AG04450 (cell line): ENCODE measurements at regions not wholly inside any gene's neighbourhood (a gene's known extent, or its start where the extent isn't known, plus 50 kb on each side); places are given as distances from the start of the nearest gene placed in this dataset.

ENCODE experiments used
- CTCF ChIA-PET: fragments of 300-600, 350-600 bp; formaldehyde crosslinking; extraction: SDS; loops from one replicate; lab custom pipeline; 2022; ENCODE audit warnings: antibody characterized with exemption, inconsistent platforms; lab: Charles Lee
- POLR2A ChIA-PET: fragments of 350-600 bp; formaldehyde crosslinking; extraction: SDS; loops from one replicate; lab custom pipeline; 2021; ENCODE audit warnings: antibody characterized with exemption, inconsistent platforms; lab: Yijun Ruan, JAX
- DNase-seq: peaks from one replicate; pipeline ENCODE4 v3.0.0-alpha.2; 2011; ENCODE audit warnings: low read depth, low spot score
- H3K27ac ChIP-seq: one replicate; pipeline ENCODE4 v1.5.1; 2012; ENCODE audit warnings: low read depth, low read length, control low read depth
- H3K27me3 ChIP-seq: one replicate; pipeline ENCODE4 v1.6.0; 2012; ENCODE audit warnings: low read length; ENCODE audit not compliant: control insufficient read depth, insufficient read depth
- H3K4me3 ChIP-seq: 2 replicates; pipeline ENCODE4 v1.5.1; 2011; ENCODE audit warnings: mild to moderate bottlenecking, low read depth, low read length, control low read depth
- H3K9me3 ChIP-seq: 2 replicates; pipeline ENCODE4 v1.5.1; 2012; ENCODE audit warnings: low read length; ENCODE audit not compliant: control insufficient read depth, insufficient read depth
- CTCF ChIP-seq: IDR thresholded peaks from 2 replicates; pipeline ENCODE4 v1.5.1; 2011; ENCODE audit warnings: low read depth, low read length, control low read depth, inconsistent platforms

DNA sequence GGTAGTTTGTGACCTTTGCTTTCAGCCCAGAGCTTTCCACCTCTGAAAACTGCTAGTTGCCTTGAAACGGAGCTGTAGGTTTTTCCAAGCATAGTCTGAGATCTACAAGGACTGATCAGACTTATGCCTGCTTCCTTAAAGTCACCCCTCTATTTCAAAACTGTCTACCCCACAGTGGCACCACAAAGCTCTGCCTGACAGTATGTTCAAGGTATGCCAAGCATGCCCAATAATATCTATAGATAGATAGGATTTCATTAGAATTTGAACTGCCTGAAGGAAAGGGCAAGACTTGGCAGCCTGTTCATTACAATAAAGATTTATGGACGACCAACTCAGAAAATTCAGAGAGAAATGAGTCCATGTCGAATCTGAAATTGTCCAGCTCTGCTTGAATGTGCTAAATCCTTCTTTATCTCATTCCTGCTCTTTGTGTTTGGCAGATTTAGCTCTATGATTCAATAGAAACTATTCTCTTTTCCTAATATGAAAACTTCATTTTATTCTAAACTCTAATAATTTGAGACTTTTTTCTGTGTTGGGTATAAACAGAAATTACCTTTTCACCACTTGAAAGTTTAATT is 227.6 kb upstream of the TBC1D5 start:
- POLR2A ChIA-PET = no interaction called here
- H3K27ac ChIP-seq = no peak overlapping the region
- H3K27me3 ChIP-seq = no peaks in the 10 kb centered on the region
- no peak for DNase-seq
- H3K9me3 ChIP-seq = no peaks in the 10 kb centered on the region
- TF ChIP-seq CTCF = no peak
- CTCF ChIA-PET = interaction anchor here (0.6 kb wide), 1 partner anchor 190 kb away, joined by 4 read pairs; no protein-coding TSS in a partner anchor
- no peak overlapping the region for H3K4me3 ChIP-seq

GRCh38 chr3:17969244-17969643 is 226.8 kb upstream of the TBC1D5 start:
- POLR2A ChIA-PET = no interaction called here
- no peak overlapping the region for H3K4me3 ChIP-seq
- H3K9me3 ChIP-seq = no peaks in the 10 kb centered on the region
- CTCF ChIA-PET = no interaction called here
- no peaks in the 10 kb centered on the region for H3K27me3 ChIP-seq
- TF ChIP-seq CTCF = no peak
- H3K27ac ChIP-seq = no peak overlapping the region
- DNase-seq = no peak

DNA sequence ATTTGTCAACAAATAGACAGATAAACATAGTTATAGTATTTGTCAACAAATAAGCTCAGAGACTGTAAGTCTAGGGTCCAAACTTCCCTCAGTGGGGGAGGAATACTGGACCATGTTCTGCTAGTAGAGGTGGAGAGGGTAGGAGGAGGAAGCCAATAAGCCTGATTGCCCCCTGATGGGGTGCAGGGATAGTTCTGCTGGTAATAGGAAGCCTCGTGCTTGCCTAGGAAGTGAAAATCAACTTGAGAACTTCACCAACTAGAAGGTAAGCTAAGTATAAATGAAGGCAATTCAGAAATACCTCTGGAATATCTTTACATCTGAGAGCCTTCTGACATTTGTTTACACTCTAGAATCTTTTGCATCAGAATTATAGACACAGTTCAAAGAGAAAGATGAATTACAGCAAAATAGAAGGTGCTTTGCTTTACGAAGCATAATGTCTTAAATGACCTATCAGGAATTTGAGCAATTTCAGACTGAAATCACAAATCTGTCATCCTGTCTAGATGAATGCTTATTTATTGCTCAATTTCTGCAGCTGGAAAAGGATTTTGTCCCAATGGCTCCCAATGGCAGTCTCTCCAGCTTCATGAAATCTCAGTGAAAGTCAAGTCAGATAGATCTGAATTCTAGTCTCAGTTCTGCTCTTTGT is 225.6 kb upstream of the TBC1D5 start:
- no peak for TF ChIP-seq CTCF
- H3K27me3 ChIP-seq = no peaks in the 10 kb centered on the region
- no peaks in the 10 kb centered on the region for H3K9me3 ChIP-seq
- no peak overlapping the region for H3K27ac ChIP-seq
- POLR2A ChIA-PET = no interaction called here
- no peak overlapping the region for H3K4me3 ChIP-seq
- no peak for DNase-seq
- CTCF ChIA-PET = interaction anchor here (0.6 kb wide), 1 partner anchor 706 kb away, joined by 6 read pairs; no protein-coding TSS in a partner anchor

DNA sequence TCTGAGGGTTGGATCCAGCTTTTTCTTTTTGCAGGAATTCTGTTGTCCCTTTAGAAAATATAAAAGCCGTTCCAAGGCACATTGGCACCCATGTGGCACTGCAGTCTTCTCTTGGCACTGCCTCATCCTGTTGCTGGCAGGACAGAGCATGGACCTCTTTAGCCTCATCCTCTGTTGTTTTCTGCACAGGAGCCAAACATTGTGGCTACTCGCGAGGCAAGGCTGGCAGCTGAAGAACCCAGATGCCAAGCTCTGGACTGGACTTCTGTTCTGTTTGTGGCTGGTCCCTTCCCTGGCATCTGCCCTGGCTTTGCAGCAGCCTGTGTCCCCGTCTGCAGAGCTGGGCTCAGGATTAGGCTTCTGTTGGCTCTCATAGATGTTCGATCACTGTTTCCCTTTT is 224.7 kb upstream of the TBC1D5 start:
- H3K9me3 ChIP-seq = no peaks in the 10 kb centered on the region
- TF ChIP-seq CTCF = no peak
- no peak overlapping the region for H3K27ac ChIP-seq
- DNase-seq = no peak
- no peak overlapping the region for H3K4me3 ChIP-seq
- POLR2A ChIA-PET = no interaction called here
- no peaks in the 10 kb centered on the region for H3K27me3 ChIP-seq
- CTCF ChIA-PET = no interaction called here

DNA sequence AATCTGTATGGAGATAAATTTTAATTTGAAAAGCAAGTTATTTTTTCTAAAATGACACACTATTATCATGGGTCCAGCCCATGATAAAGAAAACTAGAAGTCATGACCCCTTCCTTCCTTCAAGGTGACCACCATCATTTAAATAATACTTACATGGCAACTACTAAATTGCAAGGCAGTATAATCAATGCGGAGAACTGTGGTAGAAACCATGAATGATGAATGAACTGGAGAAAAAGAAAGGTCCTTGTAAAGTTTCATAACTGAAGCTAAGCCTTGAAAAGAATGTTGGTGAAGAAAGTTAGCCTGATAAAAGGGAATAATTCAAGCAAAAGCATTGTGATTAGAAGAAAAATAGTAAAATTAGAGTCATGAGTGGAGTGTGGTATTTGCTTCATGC is 222.9 kb upstream of the TBC1D5 start:
- TF ChIP-seq CTCF = no peak
- Histone ChIP-seq H3K27ac (no peak overlapping the region), H3K9me3 (no peaks in the 10 kb centered on the region), H3K4me3 (no peak overlapping the region), H3K27me3 (no peaks in the 10 kb centered on the region)
- ChIA-PET CTCF (no interaction called here), POLR2A (no interaction called here)
- no peak for DNase-seq
